Natural killer cell treated with Interleukin-12 subunit alpha and Interleukin-12 subunit beta and Interleukin-15 and Interleukin-18, amount 100 ng/mL, for 72 hours (primary cell): ENCODE measurements at regions not wholly inside any gene's neighbourhood (a gene's known extent, or its start where the extent isn't known, plus 50 kb on each side); places are given as distances from the start of the nearest gene placed in this dataset.

Source experiments
- ATAC-seq, 2 donors: fragments of 150-1000 bp; cut with Tn5 transposase in 1 of 2; sonication (Bioruptor Pico), chemical (Tn5 transposase) in 1 of 2; 2 replicates each; pipeline ENCODE4 v1.10.0; 2021
- DNase-seq: peaks from one replicate; pipeline ENCODE4 v3.0.0; 2022; ENCODE audit warnings: low spot score
- H3K27ac Mint-ChIP-seq, 2 donors: 1 replicate in 1 of 2; 2 replicates in 1 of 2; pipeline ENCODE4 v1.8.0; 2022; ENCODE audit warnings: mixed read lengths in 2 of 2, mild to moderate bottlenecking in 1 of 2, moderate library complexity in 1 of 2
- H3K27me3 Mint-ChIP-seq, 2 donors: 1 replicate in 1 of 2; 2 replicates in 1 of 2; pipeline ENCODE4 v1.8.0; 2022; ENCODE audit warnings: mixed read lengths in 2 of 2
- H3K36me3 Mint-ChIP-seq: one replicate; pipeline ENCODE4 v1.8.0; 2022; ENCODE audit warnings: mixed read lengths
- H3K4me1 Mint-ChIP-seq, 2 donors: 1 replicate in 1 of 2; 2 replicates in 1 of 2; pipeline ENCODE4 v1.8.0; 2022; ENCODE audit warnings: low read depth in 2 of 2, mixed read lengths in 2 of 2, mild to moderate bottlenecking in 1 of 2
- H3K4me3 Mint-ChIP-seq: one replicate; pipeline ENCODE4 v1.8.0; 2022; ENCODE audit warnings: mixed read lengths
- H3K9me3 Mint-ChIP-seq: 2 replicates; pipeline ENCODE4 v1.8.0; 2022; ENCODE audit warnings: mixed read lengths

DNA sequence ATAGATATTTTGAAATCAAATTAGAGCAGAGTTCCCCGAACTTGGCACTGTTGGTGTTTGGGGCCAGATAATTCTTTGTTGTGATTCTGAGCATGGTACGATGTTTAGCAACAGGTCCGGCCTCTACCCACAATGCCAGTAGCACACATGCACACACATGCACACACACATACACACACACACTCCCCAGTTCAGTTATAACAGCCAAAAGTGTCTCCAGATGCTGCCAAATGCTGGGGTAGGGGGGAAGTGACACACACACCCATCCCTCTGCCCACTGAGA, 96.8 kb upstream of the PSMD7 start:
- Mint-ChIP-seq H3K36me3 (no peaks in the 10 kb centered on the region), H3K9me3 (no peaks in the 10 kb centered on the region), H3K4me1 (no peaks in the 10 kb centered on the region), H3K27ac (no peak overlapping the region), H3K4me3 (no peak overlapping the region), H3K27me3 (peaks cover 9 to 34% of the 10 kb centered on the region in 2 donors)
- ATAC-seq = no peak
- DNase-seq = no peak

DNA sequence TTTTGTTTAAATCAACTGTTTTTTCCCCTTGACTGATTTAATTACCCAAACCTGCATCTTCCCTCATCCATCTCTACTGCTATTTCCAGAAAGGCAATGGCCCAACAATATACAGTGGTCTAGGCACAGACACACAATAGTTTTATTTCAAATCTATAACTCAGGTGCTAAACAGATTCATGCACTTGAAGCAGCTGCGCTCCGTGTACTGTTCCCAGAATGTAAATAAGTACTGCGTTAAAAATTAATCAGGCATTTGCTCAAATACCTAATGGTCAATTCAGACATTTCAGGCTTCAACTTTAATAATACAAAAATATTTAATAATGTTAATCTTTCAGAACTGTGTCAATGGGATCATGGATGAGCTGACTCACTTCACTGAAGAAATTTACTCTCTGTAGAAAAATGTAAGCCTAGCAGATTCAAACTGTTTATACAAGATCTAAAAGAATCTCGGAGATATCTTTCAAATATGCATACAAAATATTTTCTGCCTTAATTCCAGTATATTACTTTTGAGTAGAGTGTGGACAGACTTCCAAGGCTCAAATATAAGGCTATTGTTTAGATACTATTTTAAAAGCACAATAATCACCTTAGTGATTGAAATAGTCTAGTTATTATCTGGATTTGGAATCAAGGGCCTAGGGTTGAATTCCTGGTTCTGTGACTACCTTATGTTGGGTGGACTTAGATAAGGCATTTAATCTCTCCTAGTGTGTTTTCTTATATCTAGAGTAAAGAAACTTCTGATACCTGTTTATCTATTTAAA, 97.4 kb upstream of the PSMD7 start:
- no peaks in the 10 kb centered on the region for H3K36me3 Mint-ChIP-seq
- H3K4me1 Mint-ChIP-seq = no peaks in the 10 kb centered on the region

DNA sequence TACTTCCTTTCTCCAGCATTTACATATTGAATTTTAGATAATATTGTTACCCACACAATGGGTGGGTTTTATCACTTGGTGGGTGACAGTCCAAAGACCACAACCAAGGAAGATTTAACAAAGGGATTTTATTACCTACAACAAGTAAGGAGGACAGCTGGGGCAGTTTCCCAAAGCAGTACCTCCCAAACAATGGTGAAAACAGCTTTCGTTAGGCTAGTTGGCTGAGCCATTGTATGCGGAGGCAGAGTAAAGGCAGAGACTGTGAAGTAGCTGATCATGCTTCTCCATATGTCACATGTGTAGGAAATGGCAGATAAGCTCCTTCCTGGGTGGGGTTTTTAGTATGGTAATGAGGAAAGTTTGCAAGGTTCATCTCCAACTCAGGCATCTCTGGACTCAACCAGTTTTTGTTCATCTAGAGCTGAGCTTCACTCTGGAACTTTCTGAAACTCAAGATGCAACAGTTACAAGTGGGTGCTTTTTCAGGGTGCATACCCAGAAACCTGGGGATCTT, 104.3 kb upstream of the PSMD7 start:
- Mint-ChIP-seq H3K36me3 (no peaks in the 10 kb centered on the region), H3K27me3 (peaks cover 21 to 23% of the 10 kb centered on the region in 2 donors), H3K27ac (no peak overlapping the region), H3K4me3 (no peak overlapping the region), H3K4me1 (no peaks in the 10 kb centered on the region), H3K9me3 (no peaks in the 10 kb centered on the region)
- no peak for ATAC-seq
- DNase-seq = no peak

More for the DNA sequence above, 97.4 kb upstream of the PSMD7 start:
- DNase-seq = no peak
- H3K4me3 Mint-ChIP-seq = no peak overlapping the region
- H3K27ac Mint-ChIP-seq = no peak overlapping the region
- ATAC-seq = no peak
- H3K27me3 Mint-ChIP-seq = peaks cover 9 to 34% of the 10 kb centered on the region in 2 donors
- no peaks in the 10 kb centered on the region for H3K9me3 Mint-ChIP-seq

DNA sequence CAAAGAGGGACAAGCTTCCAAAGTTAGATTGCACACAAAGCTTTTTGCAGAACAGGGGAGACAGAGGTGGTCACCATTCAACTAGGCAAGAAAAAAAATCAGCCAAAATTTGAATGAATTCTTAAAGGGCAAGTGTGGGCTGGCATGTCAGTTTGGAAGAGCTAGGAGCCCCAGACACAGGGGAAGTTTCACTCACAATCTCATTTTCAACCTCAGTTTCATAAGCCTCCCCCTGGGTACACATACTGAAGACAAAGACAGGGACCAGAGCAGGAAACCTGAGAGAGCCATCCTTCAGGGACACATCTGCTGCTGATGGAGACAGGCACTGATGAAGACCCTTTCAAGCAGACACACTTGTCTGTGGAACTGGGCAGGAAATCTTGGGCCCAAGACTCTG, 106.3 kb upstream of the PSMD7 start:
- Mint-ChIP-seq H3K4me3 (no peak overlapping the region), H3K4me1 (no peaks in the 10 kb centered on the region), H3K9me3 (peaks cover 4% of the 10 kb centered on the region), H3K27me3 (peaks cover 16 to 18% of the 10 kb centered on the region in 2 donors), H3K36me3 (no peaks in the 10 kb centered on the region), H3K27ac (no peak overlapping the region)
- DNase-seq = no peak
- ATAC-seq = no peak

DNA sequence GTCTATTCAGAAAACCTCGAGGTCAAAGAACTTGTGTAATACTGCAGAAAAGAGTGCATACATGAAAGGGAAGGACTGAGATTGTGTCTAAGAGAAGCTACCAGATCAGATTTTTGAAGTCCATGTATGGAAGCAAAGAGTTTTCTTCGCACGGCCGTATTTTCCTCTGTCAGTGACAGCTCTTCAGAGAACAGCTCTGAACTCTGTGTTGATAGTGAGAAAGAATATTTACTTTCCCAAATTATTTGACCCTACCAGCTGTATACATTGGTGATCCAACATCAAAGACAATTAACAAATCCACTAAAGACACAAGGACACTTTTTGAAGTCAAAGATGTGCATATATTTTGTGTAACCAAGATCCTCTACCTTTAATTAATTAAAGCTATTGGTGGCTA, 107.8 kb upstream of the PSMD7 start:
- no peak for ATAC-seq
- no peak for DNase-seq
- peaks cover 12 to 16% of the 10 kb centered on the region in 2 donors for H3K27me3 Mint-ChIP-seq
- no peak overlapping the region for H3K4me3 Mint-ChIP-seq
- H3K27ac Mint-ChIP-seq = no peak overlapping the region
- H3K4me1 Mint-ChIP-seq = no peaks in the 10 kb centered on the region
- peaks cover 4% of the 10 kb centered on the region for H3K9me3 Mint-ChIP-seq
- no peaks in the 10 kb centered on the region for H3K36me3 Mint-ChIP-seq

DNA sequence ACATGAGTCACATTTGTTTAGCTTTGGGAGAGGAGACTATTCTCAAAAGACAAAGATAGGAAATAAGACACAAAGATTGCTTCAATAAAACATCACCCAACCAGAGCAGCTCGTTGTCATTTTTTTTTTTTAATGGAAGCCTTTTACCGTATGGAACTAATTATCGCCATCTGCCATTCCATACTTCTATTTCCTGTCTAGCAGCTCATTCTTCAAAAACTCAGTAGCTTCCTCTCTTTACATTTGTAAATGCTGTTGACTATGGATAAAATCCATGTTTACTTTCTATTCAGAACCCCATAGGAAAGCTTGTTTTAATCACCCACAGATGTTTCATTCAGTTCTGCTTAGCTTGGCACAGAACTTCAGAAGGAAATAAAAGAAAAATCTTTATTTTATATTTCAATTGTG, 110.0 kb upstream of the PSMD7 start:
- peaks cover 5 to 13% of the 10 kb centered on the region in 2 donors for H3K27me3 Mint-ChIP-seq
- DNase-seq (no peak), ATAC-seq (no peak)
- no peak overlapping the region for H3K4me3 Mint-ChIP-seq
- H3K4me1 Mint-ChIP-seq = no peaks in the 10 kb centered on the region
- H3K27ac Mint-ChIP-seq = no peak overlapping the region
- H3K9me3 Mint-ChIP-seq = peaks cover 8% of the 10 kb centered on the region
- H3K36me3 Mint-ChIP-seq = no peaks in the 10 kb centered on the region

DNA sequence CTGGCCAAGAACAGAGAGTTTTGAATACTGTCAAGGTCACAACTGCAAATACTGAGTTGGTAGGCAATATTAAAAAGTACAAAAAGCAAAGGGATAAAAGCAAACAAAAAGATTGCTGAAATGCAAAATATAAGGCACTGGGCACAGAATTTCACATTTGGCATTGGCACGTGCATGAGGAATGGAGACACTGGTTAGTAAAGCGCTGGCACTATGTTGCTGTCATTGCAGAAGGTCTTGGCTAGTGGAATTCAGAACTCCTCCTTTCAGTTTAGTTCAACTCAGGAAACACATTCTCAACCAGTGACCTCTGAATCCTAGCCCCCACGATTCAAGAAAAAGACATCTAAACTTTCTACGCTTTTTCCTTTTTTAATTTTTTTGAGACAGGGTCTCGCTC, 111.8 kb upstream of the PSMD7 start:
- Mint-ChIP-seq H3K9me3 (peaks cover 11% of the 10 kb centered on the region), H3K36me3 (no peaks in the 10 kb centered on the region), H3K27ac (no peak overlapping the region), H3K27me3 (peaks cover 5 to 6% of the 10 kb centered on the region in 2 donors), H3K4me1 (no peaks in the 10 kb centered on the region), H3K4me3 (no peak overlapping the region)
- DNase-seq (no peak), ATAC-seq (no peak)

DNA sequence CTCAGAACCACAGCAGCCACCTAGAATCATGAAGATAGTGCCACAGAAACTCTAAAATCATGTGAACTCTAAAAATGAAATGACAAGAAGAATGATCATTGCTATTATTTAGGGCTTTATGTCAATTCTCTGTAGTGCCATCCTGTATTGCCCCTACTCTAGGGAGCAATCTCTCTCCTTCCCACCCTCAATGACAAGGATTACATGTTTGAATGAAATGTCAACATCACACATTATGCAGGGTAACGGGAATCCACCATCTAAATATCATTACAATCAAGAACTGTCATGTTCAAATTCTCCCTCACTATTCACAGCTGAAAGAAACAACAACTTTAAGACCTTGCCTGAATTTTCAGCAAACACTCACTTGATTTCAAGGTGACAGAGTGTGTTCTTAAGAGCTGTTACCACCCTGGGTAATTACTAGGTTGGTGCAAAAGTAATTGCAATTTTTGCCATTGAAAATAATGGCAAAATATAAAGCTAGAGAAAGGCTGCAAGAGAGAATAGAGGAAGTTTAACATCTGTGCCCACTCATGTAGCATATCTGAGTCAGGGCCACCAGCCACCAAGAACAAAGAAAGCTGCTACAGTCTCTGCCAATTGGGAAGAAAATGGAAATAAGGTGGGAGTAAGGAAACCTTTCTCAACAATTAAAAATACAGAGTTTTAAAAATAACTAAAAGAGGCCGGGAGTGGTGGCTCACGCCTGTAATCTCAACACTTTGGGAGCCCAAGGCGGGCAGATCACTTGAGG, 112.8 kb upstream of the PSMD7 start:
- Mint-ChIP-seq H3K4me1 (no peaks in the 10 kb centered on the region), H3K27me3 (peaks cover 5 to 10% of the 10 kb centered on the region in 2 donors), H3K36me3 (no peaks in the 10 kb centered on the region), H3K27ac (no peak overlapping the region), H3K9me3 (peaks cover 11% of the 10 kb centered on the region), H3K4me3 (no peak overlapping the region)
- DNase-seq (no peak), ATAC-seq (no peak)

DNA sequence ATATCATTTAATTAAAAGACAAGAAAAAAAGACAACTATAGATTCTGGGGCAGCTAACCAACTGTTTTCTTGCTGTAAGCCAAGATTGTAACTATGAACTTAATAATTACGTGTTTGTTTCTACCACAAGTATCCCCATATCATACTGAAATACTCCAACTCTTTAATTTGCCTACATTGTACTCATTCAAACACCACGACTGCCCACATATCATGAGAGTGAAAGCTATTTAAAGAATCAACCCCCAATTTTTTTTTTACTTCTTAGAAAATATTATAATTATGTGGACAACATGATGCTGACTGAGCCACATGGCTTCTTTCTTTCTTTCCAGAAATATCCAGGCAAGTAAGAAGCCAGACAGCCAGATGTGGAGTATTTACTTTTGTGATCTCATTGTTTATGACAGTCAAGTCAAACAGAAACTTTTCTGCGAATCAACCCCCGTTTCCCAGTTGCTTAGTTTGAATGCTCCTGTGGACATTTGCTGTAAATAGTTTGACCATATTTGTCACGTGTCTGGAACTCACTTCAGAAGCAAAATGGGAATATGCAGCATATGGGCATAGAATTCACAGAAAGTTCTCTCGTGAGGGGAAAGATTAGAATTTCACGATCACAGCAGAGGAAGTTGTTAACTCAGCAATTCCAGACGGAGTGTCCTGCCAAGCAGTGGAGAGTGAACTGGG, 126.8 kb upstream of the PSMD7 start:
- Mint-ChIP-seq H3K4me3 (no peak overlapping the region), H3K9me3 (no peaks in the 10 kb centered on the region), H3K4me1 (no peaks in the 10 kb centered on the region), H3K27me3 (peaks cover 0 to 3% of the 10 kb centered on the region in 2 donors), H3K36me3 (no peaks in the 10 kb centered on the region), H3K27ac (no peak overlapping the region)
- ATAC-seq (no peak), DNase-seq (no peak)

DNA sequence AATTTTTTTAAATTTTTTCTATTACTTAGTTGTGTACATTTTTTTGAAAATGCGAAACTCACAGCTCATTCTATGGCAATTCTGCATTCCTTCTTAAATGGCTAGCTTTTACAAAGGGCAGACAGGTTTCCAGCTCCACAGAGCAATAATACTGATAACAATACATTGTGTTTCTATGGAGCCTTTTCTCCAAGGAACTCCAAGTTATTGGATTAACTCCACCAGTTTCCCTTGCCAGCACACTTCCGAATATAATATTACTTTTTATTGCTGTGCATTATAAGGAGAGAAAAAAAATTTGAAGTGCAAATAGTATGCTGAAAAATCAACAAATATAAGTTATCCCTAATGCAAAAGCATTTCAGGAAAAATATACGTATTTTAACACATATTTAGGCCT, 127.5 kb upstream of the PSMD7 start:
- DNase-seq = no peak
- no peaks in the 10 kb centered on the region for H3K9me3 Mint-ChIP-seq

DNA sequence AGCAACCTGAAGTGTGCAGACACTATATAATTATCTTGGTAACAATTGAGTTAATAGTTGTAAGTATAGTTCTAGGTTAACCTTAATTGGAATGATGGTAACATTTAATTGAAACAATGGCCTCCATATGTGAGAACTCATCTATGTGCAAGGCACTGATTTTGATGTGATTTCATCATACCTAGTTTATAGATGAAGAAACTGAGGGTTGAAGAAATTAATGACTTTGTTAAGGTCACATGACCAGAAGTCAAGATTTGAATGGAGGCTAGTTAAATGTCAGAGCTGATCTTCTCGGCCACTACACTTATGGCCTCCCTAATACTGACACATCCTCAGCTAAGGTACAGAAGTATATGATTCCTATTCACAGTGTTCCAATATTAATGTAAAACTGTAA, 128.2 kb upstream of the PSMD7 start:
- H3K27me3 Mint-ChIP-seq = peaks cover 0 to 3% of the 10 kb centered on the region in 2 donors
- H3K4me1 Mint-ChIP-seq = no peaks in the 10 kb centered on the region
- ATAC-seq (no peak), DNase-seq (no peak)
- no peaks in the 10 kb centered on the region for H3K36me3 Mint-ChIP-seq
- H3K27ac Mint-ChIP-seq = no peak overlapping the region
- H3K4me3 Mint-ChIP-seq = no peak overlapping the region
- H3K9me3 Mint-ChIP-seq = no peaks in the 10 kb centered on the region

More for the DNA sequence above, 127.5 kb upstream of the PSMD7 start:
- Mint-ChIP-seq H3K36me3 (no peaks in the 10 kb centered on the region), H3K4me1 (no peaks in the 10 kb centered on the region), H3K4me3 (no peak overlapping the region), H3K27ac (no peak overlapping the region), H3K27me3 (peaks cover 0 to 3% of the 10 kb centered on the region in 2 donors)
- no peak for ATAC-seq

DNA sequence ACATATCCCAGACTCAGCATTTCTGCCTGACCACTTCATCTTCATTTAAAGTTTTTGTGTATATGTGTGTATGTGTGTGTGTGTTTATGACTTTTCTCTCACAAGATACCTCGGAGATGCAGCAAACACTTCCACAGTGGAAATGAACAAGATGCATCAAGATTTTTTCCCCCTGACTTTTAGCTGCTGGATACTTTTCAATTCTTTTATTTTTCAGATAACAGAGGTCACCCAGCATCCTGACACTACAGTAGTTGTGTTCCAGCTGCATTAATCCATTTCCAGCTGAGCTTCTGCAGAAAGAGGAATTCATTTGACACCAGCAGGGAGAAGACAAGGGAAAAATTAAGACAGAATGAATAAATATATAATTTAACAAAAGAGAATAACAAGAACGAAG, 130.2 kb upstream of the PSMD7 start:
- ATAC-seq (no peak), DNase-seq (no peak)
- peaks cover 3% of the 10 kb centered on the region for H3K9me3 Mint-ChIP-seq
- no peak overlapping the region for H3K4me3 Mint-ChIP-seq
- H3K27me3 Mint-ChIP-seq = peaks cover 3 to 11% of the 10 kb centered on the region in 2 donors
- H3K36me3 Mint-ChIP-seq = no peaks in the 10 kb centered on the region
- H3K27ac Mint-ChIP-seq = no peak overlapping the region
- H3K4me1 Mint-ChIP-seq = no peaks in the 10 kb centered on the region

DNA sequence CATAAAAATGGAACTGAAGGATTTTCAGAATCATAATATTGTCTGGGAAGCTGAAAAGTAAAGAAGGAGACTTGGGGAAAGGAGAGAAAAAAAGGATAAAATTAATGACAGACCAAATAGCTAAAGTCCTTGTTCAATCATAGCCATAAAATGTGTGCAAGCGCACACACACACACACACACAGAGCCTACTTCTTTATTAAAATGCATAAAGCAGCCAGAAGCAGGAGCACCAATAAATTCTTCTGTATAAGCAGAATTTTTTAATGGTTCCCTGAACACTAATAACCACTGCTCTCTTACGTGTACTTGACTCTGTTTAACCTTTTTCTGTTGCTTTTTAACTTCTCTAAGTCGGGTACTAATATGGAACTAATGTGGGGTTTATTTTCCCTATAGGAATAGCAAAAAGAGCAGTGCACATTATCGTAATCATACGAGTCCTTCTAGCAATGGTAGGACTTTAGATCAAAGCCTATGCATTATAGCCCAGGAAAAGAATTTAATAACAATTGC, 131.0 kb upstream of the PSMD7 start:
- Mint-ChIP-seq H3K27me3 (peaks cover 6 to 11% of the 10 kb centered on the region in 2 donors), H3K36me3 (no peaks in the 10 kb centered on the region), H3K9me3 (peaks cover 7% of the 10 kb centered on the region), H3K4me3 (no peak overlapping the region), H3K4me1 (no peaks in the 10 kb centered on the region), H3K27ac (no peak overlapping the region)
- DNase-seq (no peak), ATAC-seq (no peak)

DNA sequence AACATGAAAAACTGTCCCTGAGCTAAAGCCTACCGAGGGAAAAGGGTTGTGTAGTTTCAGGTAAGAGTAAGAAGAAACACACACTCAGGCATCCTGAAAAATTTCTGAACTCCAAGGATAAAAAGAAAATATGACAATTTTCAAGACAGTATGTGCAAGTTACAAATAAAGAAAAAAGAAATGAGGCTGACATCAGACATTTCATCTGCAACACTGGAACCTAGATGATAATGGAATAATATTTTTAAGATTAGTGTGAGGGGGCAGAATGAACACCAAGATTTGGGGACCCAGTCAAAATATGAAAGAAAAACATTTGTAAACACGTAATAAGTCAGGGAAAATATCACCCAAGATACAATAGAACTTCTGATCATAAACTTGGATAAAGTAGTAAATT, 135.9 kb upstream of the PSMD7 start:
- no peak overlapping the region for H3K27ac Mint-ChIP-seq
- H3K9me3 Mint-ChIP-seq = peaks cover 9% of the 10 kb centered on the region
- DNase-seq = no peak
- no peaks in the 10 kb centered on the region for H3K4me1 Mint-ChIP-seq
- H3K27me3 Mint-ChIP-seq = peaks cover 5 to 11% of the 10 kb centered on the region in 2 donors
- no peak overlapping the region for H3K4me3 Mint-ChIP-seq
- no peak for ATAC-seq
- H3K36me3 Mint-ChIP-seq = no peaks in the 10 kb centered on the region
